Chondrocyte (in vitro differentiated cells): ENCODE measurements at regions not wholly inside any gene's neighbourhood (a gene's known extent, or its start where the extent isn't known, plus 50 kb on each side); places are given as distances from the start of the nearest gene placed in this dataset.

ENCODE experiments used
- DNase-seq: peaks from one replicate; pipeline ENCODE4 v3.0.0; 2021; ENCODE audit warnings: mixed read lengths, low spot score
- H3K27ac Mint-ChIP-seq: one replicate; pipeline ENCODE4 v1.8.0; 2021; ENCODE audit warnings: mild to moderate bottlenecking, moderate library complexity, mixed read lengths; ENCODE audit not compliant: unreplicated experiment
- H3K27me3 Mint-ChIP-seq: 2 replicates; pipeline ENCODE4 v1.8.0; 2021; ENCODE audit warnings: low read depth, mixed read lengths
- H3K36me3 Mint-ChIP-seq: 2 replicates; pipeline ENCODE4 v1.8.0; 2021; ENCODE audit warnings: low read depth, mixed read lengths
- H3K4me1 Mint-ChIP-seq: 2 replicates; pipeline ENCODE4 v1.8.0; 2021; ENCODE audit warnings: low read depth, mild to moderate bottlenecking, mixed read lengths
- H3K4me3 Mint-ChIP-seq: one replicate; pipeline ENCODE4 v1.8.0; 2021; ENCODE audit warnings: mild to moderate bottlenecking, moderate library complexity, mixed read lengths; ENCODE audit not compliant: unreplicated experiment
- H3K9me3 Mint-ChIP-seq: 2 replicates; pipeline ENCODE4 v1.8.0; 2021; ENCODE audit warnings: low read depth, mixed read lengths
- TF ChIP-seq, protein P1 (sequence below): fragments of 200-600 bp; sonication (generic); IDR thresholded peaks from 2 replicates; pipeline ENCODE4 v1.5.0; 2021; ENCODE audit warnings: antibody characterized with exemption, mild to moderate bottlenecking, moderate library complexity

DNA sequence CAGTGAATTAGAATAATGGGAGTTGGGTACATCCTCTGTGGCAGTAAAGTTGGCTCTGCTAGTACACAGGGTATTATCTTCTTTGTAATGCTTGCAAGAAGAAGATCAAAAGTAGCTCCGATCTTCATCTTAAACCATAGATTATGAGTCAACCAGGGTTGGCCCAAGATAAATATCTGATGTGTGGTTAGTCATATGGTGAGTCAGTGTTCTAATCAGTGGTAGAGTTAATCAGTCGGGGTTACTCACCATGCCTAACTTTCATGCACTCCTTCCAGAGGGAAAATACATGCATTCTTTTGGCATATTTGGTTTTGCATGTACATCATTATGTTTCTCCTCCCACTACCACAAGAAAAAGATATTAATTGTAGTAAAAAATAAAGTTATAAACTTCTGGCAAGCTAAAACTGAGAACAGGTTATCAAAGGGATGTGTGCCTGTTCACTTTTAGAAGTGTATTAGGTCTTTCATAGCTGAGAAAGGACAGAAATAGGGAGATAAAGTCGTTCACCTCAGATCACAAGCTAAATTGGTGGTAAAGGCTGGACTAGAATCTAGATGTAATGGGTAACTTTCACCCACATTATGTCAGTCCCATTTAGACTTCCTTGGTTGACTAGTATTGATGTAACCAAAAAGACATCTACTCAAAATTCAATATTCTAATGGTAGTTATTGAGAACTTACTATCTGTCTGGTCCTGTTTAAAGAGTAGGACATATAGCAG lies 684.4 kb downstream of the IRS1 start:
- H3K4me1 Mint-ChIP-seq = peaks cover 30% of the 10 kb centered on the region
- no peaks in the 10 kb centered on the region for H3K27me3 Mint-ChIP-seq

DNA sequence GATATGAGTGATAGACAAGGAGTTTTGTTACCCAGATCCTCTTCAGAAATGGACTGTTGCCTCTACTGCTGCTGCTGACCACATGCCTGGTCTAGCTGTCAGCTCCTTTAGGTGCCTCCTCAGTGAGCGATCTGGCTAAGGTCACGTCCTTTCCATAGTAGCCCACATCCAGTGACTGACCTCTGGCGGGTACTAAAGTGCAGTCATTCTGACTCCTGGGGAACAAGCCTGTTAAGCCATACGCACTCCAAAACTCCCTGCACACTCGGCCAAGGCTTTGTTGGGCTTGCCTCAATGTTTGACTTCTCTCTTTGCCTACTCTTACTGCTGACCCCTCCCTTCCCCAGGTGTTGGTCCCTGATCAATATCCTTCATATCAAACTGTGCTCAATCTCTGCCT lies 685.2 kb downstream of the IRS1 start:
- no peaks in the 10 kb centered on the region for H3K9me3 Mint-ChIP-seq
- peaks cover 30% of the 10 kb centered on the region for H3K4me1 Mint-ChIP-seq
- no peaks in the 10 kb centered on the region for H3K27me3 Mint-ChIP-seq
- H3K4me3 Mint-ChIP-seq = no peak overlapping the region
- DNase-seq = no peak
- no peak overlapping the region for H3K27ac Mint-ChIP-seq
- TF ChIP-seq, protein P1, sequence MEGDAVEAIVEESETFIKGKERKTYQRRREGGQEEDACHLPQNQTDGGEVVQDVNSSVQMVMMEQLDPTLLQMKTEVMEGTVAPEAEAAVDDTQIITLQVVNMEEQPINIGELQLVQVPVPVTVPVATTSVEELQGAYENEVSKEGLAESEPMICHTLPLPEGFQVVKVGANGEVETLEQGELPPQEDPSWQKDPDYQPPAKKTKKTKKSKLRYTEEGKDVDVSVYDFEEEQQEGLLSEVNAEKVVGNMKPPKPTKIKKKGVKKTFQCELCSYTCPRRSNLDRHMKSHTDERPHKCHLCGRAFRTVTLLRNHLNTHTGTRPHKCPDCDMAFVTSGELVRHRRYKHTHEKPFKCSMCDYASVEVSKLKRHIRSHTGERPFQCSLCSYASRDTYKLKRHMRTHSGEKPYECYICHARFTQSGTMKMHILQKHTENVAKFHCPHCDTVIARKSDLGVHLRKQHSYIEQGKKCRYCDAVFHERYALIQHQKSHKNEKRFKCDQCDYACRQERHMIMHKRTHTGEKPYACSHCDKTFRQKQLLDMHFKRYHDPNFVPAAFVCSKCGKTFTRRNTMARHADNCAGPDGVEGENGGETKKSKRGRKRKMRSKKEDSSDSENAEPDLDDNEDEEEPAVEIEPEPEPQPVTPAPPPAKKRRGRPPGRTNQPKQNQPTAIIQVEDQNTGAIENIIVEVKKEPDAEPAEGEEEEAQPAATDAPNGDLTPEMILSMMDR = no peak
- no peaks in the 10 kb centered on the region for H3K36me3 Mint-ChIP-seq

More for the DNA sequence above, 684.4 kb downstream of the IRS1 start:
- no peak for DNase-seq
- Mint-ChIP-seq H3K36me3 (no peaks in the 10 kb centered on the region), H3K27ac (peak overlapping the region; percentile 19), H3K4me3 (no peak overlapping the region), H3K9me3 (no peaks in the 10 kb centered on the region)
- TF ChIP-seq, protein P1 = no peak

DNA sequence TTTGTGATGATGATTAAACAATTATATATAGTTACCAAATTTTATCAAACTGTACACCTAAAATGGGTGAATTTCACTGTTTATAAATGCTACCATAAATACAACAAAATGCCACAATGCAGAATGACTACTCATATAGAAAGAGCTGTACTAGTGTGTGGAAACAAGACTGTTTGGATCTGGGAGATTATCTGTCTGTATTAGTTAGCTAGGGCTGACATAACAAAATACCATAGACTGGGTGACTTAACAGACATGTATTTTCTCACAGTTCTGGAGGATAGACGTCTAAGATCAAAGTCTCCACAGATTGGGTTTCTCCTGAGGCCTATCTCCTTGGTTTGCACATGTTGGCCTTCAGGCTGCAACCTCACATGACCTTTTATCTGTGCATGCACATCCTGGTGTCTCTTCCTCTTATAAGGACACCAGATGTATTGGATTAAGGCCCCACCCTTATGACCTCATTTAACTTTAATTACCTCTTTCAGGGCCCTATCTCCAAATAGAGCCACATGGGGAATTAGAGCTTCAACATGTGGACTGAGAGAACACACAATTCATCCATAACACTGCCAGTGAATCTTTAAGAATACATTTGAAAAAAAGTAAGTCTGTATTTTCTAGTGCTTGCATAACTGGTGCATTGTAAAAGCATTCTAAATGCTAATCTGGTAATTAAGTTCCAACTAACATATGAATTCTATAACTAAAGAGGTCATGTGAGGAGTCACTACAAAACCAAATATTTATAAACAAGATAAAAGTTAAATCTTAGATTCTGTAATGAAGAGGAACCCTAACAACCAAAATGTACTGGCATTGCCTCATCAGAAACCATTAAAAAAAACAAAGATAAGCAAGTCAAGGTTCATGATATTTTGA lies 699.6 kb downstream of the NYAP2 start:
- H3K9me3 Mint-ChIP-seq = peaks cover 30% of the 10 kb centered on the region
- no peaks in the 10 kb centered on the region for H3K27me3 Mint-ChIP-seq
- H3K27ac Mint-ChIP-seq = no peak overlapping the region
- no peaks in the 10 kb centered on the region for H3K4me1 Mint-ChIP-seq
- no peak for DNase-seq
- H3K4me3 Mint-ChIP-seq = no peak overlapping the region
- TF ChIP-seq, protein P1 = no peak
- H3K36me3 Mint-ChIP-seq = peaks cover 7% of the 10 kb centered on the region

DNA sequence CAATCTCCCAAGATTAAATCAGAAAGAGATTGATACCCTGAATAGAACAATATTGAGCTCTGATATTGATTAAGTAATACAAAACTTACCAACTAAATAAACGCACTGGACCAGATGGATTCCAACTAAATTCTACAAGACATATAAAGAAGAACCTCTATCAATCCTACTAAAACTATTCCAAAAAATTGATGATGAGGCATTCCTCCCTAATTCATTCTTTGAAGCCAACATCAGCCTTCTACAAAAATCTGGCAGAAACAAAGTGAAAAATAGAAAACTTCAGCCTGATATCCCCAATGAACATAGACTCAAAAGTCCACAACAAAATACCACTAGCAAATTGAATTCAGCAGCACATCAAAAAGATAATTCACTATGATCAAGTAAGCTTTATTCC lies 695.5 kb downstream of the NYAP2 start:
- no peaks in the 10 kb centered on the region for H3K4me1 Mint-ChIP-seq
- DNase-seq = no peak
- no peak overlapping the region for H3K27ac Mint-ChIP-seq
- no peak overlapping the region for H3K4me3 Mint-ChIP-seq
- H3K27me3 Mint-ChIP-seq = no peaks in the 10 kb centered on the region
- TF ChIP-seq, protein P1 = no peak
- peaks cover 13% of the 10 kb centered on the region for H3K36me3 Mint-ChIP-seq
- H3K9me3 Mint-ChIP-seq = peaks cover 44% of the 10 kb centered on the region

DNA sequence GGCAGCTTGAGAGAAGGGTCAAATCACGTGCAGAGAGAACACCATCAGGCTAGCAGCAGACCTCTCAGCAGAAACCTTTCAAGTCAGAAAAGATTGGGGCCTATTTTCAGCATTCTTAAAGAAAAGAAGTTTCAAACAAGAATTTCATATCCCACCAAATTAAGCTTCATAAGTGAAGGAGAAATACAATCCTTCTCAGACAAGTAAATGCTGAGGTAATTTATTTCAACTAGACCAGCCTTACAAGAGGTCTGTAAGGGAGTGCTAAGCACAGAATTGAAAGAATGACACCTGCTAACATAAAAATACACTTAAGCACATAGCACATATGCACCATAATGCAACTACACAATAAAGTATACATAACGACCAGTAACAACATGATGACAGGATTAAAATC lies 693.9 kb downstream of the NYAP2 start:
- Mint-ChIP-seq H3K9me3 (peaks cover 35% of the 10 kb centered on the region), H3K36me3 (peaks cover 13% of the 10 kb centered on the region), H3K4me3 (no peak overlapping the region), H3K4me1 (no peaks in the 10 kb centered on the region), H3K27me3 (no peaks in the 10 kb centered on the region), H3K27ac (no peak overlapping the region)
- DNase-seq = no peak
- TF ChIP-seq, protein P1 = no peak
